Neural crest cell (in vitro differentiated cells): ENCODE measurements at regions not wholly inside any gene's neighbourhood (a gene's known extent, or its start where the extent isn't known, plus 50 kb on each side); places are given as distances from the start of the nearest gene placed in this dataset.

Experiments used
- DNase-seq: peaks from one replicate; pipeline ENCODE4 v3.0.0; 2021; ENCODE audit warnings: low read depth, mixed read lengths, low spot score
- H3K27ac Mint-ChIP-seq: one replicate; pipeline ENCODE4 v1.8.0; 2021; ENCODE audit warnings: mild to moderate bottlenecking, mixed read lengths; ENCODE audit not compliant: unreplicated experiment
- H3K27me3 Mint-ChIP-seq: 2 replicates; pipeline ENCODE4 v1.8.0; 2021; ENCODE audit warnings: low read depth, mild to moderate bottlenecking, mixed read lengths
- H3K36me3 Mint-ChIP-seq: 2 replicates; pipeline ENCODE4 v1.8.0; 2021; ENCODE audit warnings: low read depth, mild to moderate bottlenecking, mixed read lengths
- H3K4me1 Mint-ChIP-seq: 2 replicates; pipeline ENCODE4 v1.8.0; 2021; ENCODE audit warnings: mixed read lengths
- H3K4me3 Mint-ChIP-seq: one replicate; pipeline ENCODE4 v1.8.0; 2021; ENCODE audit warnings: mild to moderate bottlenecking, mixed read lengths
- H3K9me3 Mint-ChIP-seq: 2 replicates; pipeline ENCODE4 v1.8.0; 2021; ENCODE audit warnings: mixed read lengths
- TF ChIP-seq, protein P1 (sequence below): fragments of 200-600 bp; sonication (generic); conservative IDR thresholded peaks from 2 replicates; pipeline ENCODE4 v1.5.0; 2021; ENCODE audit warnings: antibody characterized with exemption, mild to moderate bottlenecking

DNA sequence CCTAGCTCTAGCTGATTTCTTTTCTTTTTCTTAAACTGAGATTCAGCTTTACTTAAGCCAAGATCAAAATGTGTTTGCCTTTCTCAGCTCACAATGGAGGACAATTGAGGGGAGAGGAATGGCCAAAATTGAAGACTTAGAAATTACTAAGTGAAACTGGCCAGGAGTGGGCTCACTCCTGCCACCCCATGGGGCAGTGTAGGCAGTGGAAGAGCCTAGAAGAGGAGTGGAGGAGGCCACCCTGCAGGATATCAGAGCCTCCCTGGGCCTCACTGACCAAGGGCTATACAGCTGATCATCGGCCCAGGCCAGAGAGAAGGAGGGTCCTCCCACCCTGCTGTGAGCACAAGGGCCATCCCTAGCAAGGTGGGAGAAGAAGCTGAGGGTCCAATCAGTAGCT lies 119.8 kb downstream of the CCT6B start:
- Mint-ChIP-seq H3K27ac (no peak overlapping the region), H3K9me3 (no peaks in the 10 kb centered on the region), H3K27me3 (no peaks in the 10 kb centered on the region), H3K4me1 (peaks cover 12% of the 10 kb centered on the region), H3K36me3 (no peaks in the 10 kb centered on the region), H3K4me3 (no peak overlapping the region)
- no peak for DNase-seq
- TF ChIP-seq, protein P1, sequence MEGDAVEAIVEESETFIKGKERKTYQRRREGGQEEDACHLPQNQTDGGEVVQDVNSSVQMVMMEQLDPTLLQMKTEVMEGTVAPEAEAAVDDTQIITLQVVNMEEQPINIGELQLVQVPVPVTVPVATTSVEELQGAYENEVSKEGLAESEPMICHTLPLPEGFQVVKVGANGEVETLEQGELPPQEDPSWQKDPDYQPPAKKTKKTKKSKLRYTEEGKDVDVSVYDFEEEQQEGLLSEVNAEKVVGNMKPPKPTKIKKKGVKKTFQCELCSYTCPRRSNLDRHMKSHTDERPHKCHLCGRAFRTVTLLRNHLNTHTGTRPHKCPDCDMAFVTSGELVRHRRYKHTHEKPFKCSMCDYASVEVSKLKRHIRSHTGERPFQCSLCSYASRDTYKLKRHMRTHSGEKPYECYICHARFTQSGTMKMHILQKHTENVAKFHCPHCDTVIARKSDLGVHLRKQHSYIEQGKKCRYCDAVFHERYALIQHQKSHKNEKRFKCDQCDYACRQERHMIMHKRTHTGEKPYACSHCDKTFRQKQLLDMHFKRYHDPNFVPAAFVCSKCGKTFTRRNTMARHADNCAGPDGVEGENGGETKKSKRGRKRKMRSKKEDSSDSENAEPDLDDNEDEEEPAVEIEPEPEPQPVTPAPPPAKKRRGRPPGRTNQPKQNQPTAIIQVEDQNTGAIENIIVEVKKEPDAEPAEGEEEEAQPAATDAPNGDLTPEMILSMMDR: no peak

DNA sequence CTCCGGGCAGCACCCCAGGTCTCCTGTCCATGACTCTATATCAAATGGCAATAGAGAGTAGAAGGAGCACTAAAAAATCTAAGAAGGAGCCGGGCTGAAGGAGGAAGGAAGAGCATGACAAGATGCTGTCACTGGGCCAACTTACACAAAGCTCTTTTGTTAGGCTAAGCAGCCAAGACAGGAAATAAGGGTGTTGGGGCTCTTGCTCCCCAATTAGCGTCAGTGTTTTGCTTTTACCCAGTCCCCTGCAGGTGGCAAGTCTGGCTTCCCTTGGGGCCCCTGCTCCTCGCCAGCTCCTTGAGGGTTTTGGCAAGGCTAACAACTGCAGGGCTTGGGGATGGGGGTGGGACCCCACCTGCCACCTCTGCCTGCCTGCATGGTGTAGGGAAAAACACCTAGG lies 120.5 kb downstream of the CCT6B start:
- H3K36me3 Mint-ChIP-seq: no peaks in the 10 kb centered on the region
- H3K9me3 Mint-ChIP-seq: no peaks in the 10 kb centered on the region
- DNase-seq: no peak
- H3K27ac Mint-ChIP-seq: no peak overlapping the region
- no peak overlapping the region for H3K4me3 Mint-ChIP-seq
- H3K27me3 Mint-ChIP-seq: peaks cover 4% of the 10 kb centered on the region
- H3K4me1 Mint-ChIP-seq: peaks cover 12% of the 10 kb centered on the region
- TF ChIP-seq, protein P1: no peak

DNA sequence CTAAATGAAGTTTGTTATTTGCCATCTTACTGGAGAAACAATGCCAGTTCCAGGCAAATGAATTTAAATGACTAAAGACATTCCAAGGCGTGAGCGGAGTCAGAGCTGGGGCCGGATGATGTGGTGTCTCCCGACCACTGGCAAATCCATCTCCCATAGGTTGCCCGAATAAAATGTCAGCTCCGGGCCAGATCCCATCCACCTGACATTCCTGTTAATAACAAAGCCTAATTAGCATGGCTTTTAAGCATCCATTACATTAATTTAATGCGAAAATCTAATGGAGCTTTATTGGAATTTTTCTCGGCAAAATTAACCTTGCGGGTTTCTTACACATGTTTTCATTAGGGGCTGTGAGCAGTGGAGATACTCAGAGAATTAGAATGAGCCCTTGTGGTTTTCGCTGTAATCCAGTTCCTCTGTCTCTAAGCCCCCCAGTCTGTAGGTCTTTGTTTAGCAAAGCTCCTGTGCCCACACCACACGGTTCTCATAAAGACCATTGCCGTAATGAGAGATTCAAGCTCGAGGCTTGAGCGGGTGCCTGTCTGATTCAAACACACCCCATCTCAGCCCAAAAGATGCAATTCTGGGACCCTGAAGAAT lies 123.3 kb downstream of the CCT6B start:
- TF ChIP-seq, protein P1: no peak
- Mint-ChIP-seq H3K4me3 (no peak overlapping the region), H3K27ac (no peak overlapping the region), H3K36me3 (no peaks in the 10 kb centered on the region), H3K4me1 (peaks cover 12% of the 10 kb centered on the region), H3K27me3 (peaks cover 11% of the 10 kb centered on the region), H3K9me3 (no peaks in the 10 kb centered on the region)
- DNase-seq: no peak

DNA sequence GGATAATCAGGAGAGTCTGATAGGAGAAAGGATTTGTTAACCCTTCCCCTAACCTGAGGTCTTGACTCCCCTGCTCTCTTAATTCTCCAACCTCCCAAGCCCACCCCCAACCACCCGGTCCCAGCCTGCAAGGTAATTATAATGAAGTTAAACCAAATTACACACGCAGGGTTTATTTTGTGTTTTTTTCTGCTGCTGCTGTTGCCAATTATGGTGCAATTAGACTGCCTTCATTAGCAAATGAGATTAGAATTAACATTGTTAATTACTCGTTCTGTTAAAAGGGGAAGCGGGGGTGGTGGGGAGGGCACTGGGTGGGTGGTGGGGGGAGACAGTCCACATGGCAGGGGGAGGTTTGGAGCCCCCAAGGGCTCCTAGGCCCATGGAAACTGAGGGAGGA lies 128.9 kb downstream of the CCT6B start:
- peaks cover 14% of the 10 kb centered on the region for H3K27me3 Mint-ChIP-seq
- TF ChIP-seq, protein P1: no peak

DNA sequence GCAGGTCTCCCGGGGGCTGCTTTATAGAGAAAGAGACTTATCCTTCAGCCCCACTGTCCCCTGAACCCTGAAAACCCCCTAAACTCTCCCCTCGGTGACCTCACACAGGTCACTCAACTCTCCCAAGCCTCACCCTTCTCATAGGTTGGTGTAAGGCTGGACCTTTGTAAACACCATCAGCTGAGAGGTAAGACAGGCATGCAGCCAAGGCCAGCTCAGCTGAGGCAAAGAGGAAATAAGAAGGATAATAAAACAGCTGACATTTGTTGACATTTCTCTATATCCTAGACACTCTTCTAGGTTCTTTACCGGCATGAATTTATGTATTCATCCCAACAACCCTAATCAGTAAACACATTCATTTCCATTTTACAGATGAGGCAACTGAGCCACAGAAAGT lies 134.3 kb downstream of the CCT6B start:
- no peaks in the 10 kb centered on the region for H3K9me3 Mint-ChIP-seq
- H3K27ac Mint-ChIP-seq: no peak overlapping the region
- TF ChIP-seq, protein P1: no peak
- no peak for DNase-seq
- peaks cover 10% of the 10 kb centered on the region for H3K27me3 Mint-ChIP-seq
- no peaks in the 10 kb centered on the region for H3K36me3 Mint-ChIP-seq
- peaks cover 10% of the 10 kb centered on the region for H3K4me1 Mint-ChIP-seq
- no peak overlapping the region for H3K4me3 Mint-ChIP-seq

More for the DNA sequence above, 128.9 kb downstream of the CCT6B start:
- Mint-ChIP-seq H3K4me1 (no peaks in the 10 kb centered on the region), H3K4me3 (no peak overlapping the region), H3K36me3 (no peaks in the 10 kb centered on the region), H3K27ac (no peak overlapping the region), H3K9me3 (no peaks in the 10 kb centered on the region)
- no peak for DNase-seq
